WTC11 (cell line): ENCODE measurements at regions not wholly inside any gene's neighbourhood (a gene's known extent, or its start where the extent isn't known, plus 50 kb on each side); places are given as distances from the start of the nearest gene placed in this dataset.

Experiments
- ATAC-seq: fragments of 200-7000 bp; cut with Tn5 transposase; 2 replicates; pipeline ENCODE4 v1.10.0; 2021; ENCODE audit warnings: mild to moderate bottlenecking, moderate library complexity
- CTCF ChIA-PET: fragments of 300-600 bp; sonication (Branson Sonifier 250); formaldehyde crosslinking; loops from one replicate; lab custom pipeline; 2021; ENCODE audit warnings: antibody characterized with exemption; lab: Charles Lee
- POLR2A ChIA-PET: fragments of 350-600 bp; sonication (Branson Sonifier 250); formaldehyde crosslinking; loops from one replicate; lab custom pipeline; 2021; ENCODE audit warnings: antibody characterized with exemption; lab: Charles Lee
- DNase-seq: peaks from one replicate; pipeline ENCODE4 v3.0.0; 2021; ENCODE audit warnings: low spot score
- H3K27ac Mint-ChIP-seq: 2 replicates; pipeline ENCODE4 v1.8.0; 2021; ENCODE audit warnings: mixed read lengths
- H3K27me3 Mint-ChIP-seq: 2 replicates; pipeline ENCODE4 v1.8.0; 2021; ENCODE audit warnings: low read depth, mild to moderate bottlenecking, moderate library complexity, mixed read lengths
- H3K36me3 Mint-ChIP-seq: 2 replicates; pipeline ENCODE4 v1.8.0; 2021; ENCODE audit warnings: mixed read lengths
- H3K4me1 Mint-ChIP-seq: 2 replicates; pipeline ENCODE4 v1.8.0; 2022; ENCODE audit warnings: mixed read lengths
- H3K4me3 Mint-ChIP-seq: 2 replicates; pipeline ENCODE4 v1.8.0; 2021; ENCODE audit warnings: mild to moderate bottlenecking, moderate library complexity, mixed read lengths
- H3K9me3 Mint-ChIP-seq: 2 replicates; pipeline ENCODE4 v1.8.0; 2021; ENCODE audit warnings: mixed read lengths
- ESRRA ChIP-seq: sonication (generic); formaldehyde crosslinking; IDR thresholded peaks from 2 replicates; pipeline ENCODE4 v1.8.1; 2022; ENCODE audit warnings: mild to moderate bottlenecking, missing genetic modification reagents, borderline replicate concordance
- GTF2I ChIP-seq: fragments of 250-450 bp; sonication (Bioruptor Pico); conservative IDR thresholded peaks from 2 replicates; pipeline ENCODE4 v1.4.0; 2021; ENCODE audit warnings: mild to moderate bottlenecking
- HMGA2 ChIP-seq: fragments of 250-450 bp; sonication (Bioruptor Pico); IDR thresholded peaks from 2 replicates; pipeline ENCODE4 v1.4.0; 2021; ENCODE audit warnings: mild to moderate bottlenecking, moderate library complexity
- MXD4 ChIP-seq: fragments of 250-450 bp; sonication (Bioruptor Pico); IDR thresholded peaks from 2 replicates; pipeline ENCODE4 v1.8.0; 2021; ENCODE audit warnings: mild to moderate bottlenecking, moderate library complexity, borderline replicate concordance
- MYBL2 ChIP-seq: sonication (generic); formaldehyde crosslinking; IDR thresholded peaks from 2 replicates; pipeline ENCODE4 v1.8.1; 2023; ENCODE audit warnings: mild to moderate bottlenecking, moderate library complexity, missing genetic modification reagents
- SOX15 ChIP-seq: fragments of 250-450 bp; sonication (Bioruptor Pico); IDR thresholded peaks from 2 replicates; pipeline ENCODE4 v1.9.0; 2021; ENCODE audit warnings: mild to moderate bottlenecking
- TCF7 ChIP-seq: sonication (generic); formaldehyde crosslinking; IDR thresholded peaks from 2 replicates; pipeline ENCODE4 v1.8.0; 2022; ENCODE audit warnings: mild to moderate bottlenecking, low read depth, missing genetic modification reagents, moderate library complexity
- TEAD1 ChIP-seq: sonication (generic); formaldehyde crosslinking; IDR thresholded peaks from 2 replicates; pipeline ENCODE4 v1.8.0; 2022; ENCODE audit warnings: mild to moderate bottlenecking, missing genetic modification reagents
- ZNF219 ChIP-seq: sonication (generic); formaldehyde crosslinking; IDR thresholded peaks from 2 replicates; pipeline ENCODE4 v1.8.0; 2023; ENCODE audit warnings: missing genetic modification reagents, mild to moderate bottlenecking, borderline replicate concordance
- ZNF671 ChIP-seq: fragments of 250-450 bp; sonication (Bioruptor Pico); IDR thresholded peaks from 2 replicates; pipeline ENCODE4 v1.8.0; 2021; ENCODE audit warnings: mild to moderate bottlenecking
- TF ChIP-seq, protein P1 (sequence below): sonication (generic); formaldehyde crosslinking; IDR thresholded peaks from 2 replicates; pipeline ENCODE4 v1.8.1; 2023; ENCODE audit warnings: mild to moderate bottlenecking, missing genetic modification reagents, moderate library complexity
- TF ChIP-seq, protein P2 (sequence below): sonication (generic); formaldehyde crosslinking; IDR thresholded peaks from 2 replicates; pipeline ENCODE4 v1.8.0; 2023; ENCODE audit warnings: mild to moderate bottlenecking, missing genetic modification reagents
- TF ChIP-seq, protein P3 (sequence below): fragments of 250-450 bp; sonication (Bioruptor Pico); IDR thresholded peaks from 2 replicates; pipeline ENCODE4 v1.9.0; 2021; ENCODE audit warnings: mild to moderate bottlenecking
- TF ChIP-seq, protein P4 (sequence below): fragments of 250-450 bp; sonication (Bioruptor Pico); IDR thresholded peaks from 2 replicates; pipeline ENCODE4 v1.9.0; 2021; ENCODE audit warnings: moderate library complexity, mild to moderate bottlenecking, inconsistent platforms, borderline replicate concordance
- TF ChIP-seq, protein P5 (sequence below): sonication (generic); formaldehyde crosslinking; IDR thresholded peaks from 2 replicates; pipeline ENCODE4 v1.8.1; 2022; ENCODE audit warnings: low read depth, mild to moderate bottlenecking, moderate library complexity, missing genetic modification reagents, borderline replicate concordance
- TF ChIP-seq, protein P6 (sequence below): sonication (generic); formaldehyde crosslinking; IDR thresholded peaks from 2 replicates; pipeline ENCODE4 v1.8.1; 2023; ENCODE audit warnings: mild to moderate bottlenecking, moderate library complexity, missing genetic modification reagents
- TF ChIP-seq, protein P7 (sequence below): fragments of 250-450 bp; sonication (Bioruptor Pico); IDR thresholded peaks from 2 replicates; pipeline ENCODE4 v1.8.0; 2021; ENCODE audit warnings: mild to moderate bottlenecking
- TF ChIP-seq, protein P8 (sequence below): sonication (generic); formaldehyde crosslinking; IDR thresholded peaks from 2 replicates; pipeline ENCODE4 v1.8.1; 2023; ENCODE audit warnings: mild to moderate bottlenecking, missing genetic modification reagents, moderate library complexity

DNA sequence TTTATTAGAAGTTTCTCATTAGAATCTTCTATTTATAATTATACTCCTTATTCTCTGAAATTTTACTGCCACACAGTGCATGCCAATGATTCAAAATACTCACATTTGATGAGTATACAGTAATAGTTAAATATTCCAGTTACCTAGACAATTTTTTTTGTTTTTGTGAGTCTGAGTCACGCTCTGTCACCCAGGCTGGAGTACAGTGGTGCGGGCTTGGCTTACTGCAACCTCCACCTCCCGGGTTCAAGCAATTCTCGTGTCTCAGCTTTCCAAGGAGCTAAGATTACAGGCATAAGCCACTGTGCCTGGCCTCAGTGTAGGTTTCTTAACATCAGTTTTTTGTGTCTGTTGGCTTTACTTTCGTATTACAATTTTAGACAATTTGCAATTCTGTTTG is 87.1 kb downstream of the ZNF486 start:
- Mint-ChIP-seq H3K4me1 (peaks cover 63% of the 10 kb centered on the region), H3K36me3 (no peaks in the 10 kb centered on the region; the same call in 1 of the 2 replicates), H3K27ac (no peak overlapping the region), H3K4me3 (no peak overlapping the region), H3K27me3 (no peaks in the 10 kb centered on the region), H3K9me3 (no peaks in the 10 kb centered on the region)
- POLR2A ChIA-PET, result no interaction called here
- CTCF ChIA-PET, result no interaction called here
- TF ChIP-seq SOX15 (CRISPR knock-in tag) (no peak), ZNF671 (CRISPR knock-in tag) (no peak), TCF7 (CRISPR knock-in tag) (no peak), ESRRA (CRISPR knock-in tag) (no peak)
- TF ChIP-seq, protein P1, sequence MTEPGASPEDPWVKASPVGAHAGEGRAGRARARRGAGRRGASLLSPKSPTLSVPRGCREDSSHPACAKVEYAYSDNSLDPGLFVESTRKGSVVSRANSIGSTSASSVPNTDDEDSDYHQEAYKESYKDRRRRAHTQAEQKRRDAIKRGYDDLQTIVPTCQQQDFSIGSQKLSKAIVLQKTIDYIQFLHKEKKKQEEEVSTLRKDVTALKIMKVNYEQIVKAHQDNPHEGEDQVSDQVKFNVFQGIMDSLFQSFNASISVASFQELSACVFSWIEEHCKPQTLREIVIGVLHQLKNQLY (CRISPR knock-in tag), result no peak
- TF ChIP-seq, protein P2, sequence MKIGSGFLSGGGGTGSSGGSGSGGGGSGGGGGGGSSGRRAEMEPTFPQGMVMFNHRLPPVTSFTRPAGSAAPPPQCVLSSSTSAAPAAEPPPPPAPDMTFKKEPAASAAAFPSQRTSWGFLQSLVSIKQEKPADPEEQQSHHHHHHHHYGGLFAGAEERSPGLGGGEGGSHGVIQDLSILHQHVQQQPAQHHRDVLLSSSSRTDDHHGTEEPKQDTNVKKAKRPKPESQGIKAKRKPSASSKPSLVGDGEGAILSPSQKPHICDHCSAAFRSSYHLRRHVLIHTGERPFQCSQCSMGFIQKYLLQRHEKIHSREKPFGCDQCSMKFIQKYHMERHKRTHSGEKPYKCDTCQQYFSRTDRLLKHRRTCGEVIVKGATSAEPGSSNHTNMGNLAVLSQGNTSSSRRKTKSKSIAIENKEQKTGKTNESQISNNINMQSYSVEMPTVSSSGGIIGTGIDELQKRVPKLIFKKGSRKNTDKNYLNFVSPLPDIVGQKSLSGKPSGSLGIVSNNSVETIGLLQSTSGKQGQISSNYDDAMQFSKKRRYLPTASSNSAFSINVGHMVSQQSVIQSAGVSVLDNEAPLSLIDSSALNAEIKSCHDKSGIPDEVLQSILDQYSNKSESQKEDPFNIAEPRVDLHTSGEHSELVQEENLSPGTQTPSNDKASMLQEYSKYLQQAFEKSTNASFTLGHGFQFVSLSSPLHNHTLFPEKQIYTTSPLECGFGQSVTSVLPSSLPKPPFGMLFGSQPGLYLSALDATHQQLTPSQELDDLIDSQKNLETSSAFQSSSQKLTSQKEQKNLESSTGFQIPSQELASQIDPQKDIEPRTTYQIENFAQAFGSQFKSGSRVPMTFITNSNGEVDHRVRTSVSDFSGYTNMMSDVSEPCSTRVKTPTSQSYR, result no peak
- TF ChIP-seq, protein P3, sequence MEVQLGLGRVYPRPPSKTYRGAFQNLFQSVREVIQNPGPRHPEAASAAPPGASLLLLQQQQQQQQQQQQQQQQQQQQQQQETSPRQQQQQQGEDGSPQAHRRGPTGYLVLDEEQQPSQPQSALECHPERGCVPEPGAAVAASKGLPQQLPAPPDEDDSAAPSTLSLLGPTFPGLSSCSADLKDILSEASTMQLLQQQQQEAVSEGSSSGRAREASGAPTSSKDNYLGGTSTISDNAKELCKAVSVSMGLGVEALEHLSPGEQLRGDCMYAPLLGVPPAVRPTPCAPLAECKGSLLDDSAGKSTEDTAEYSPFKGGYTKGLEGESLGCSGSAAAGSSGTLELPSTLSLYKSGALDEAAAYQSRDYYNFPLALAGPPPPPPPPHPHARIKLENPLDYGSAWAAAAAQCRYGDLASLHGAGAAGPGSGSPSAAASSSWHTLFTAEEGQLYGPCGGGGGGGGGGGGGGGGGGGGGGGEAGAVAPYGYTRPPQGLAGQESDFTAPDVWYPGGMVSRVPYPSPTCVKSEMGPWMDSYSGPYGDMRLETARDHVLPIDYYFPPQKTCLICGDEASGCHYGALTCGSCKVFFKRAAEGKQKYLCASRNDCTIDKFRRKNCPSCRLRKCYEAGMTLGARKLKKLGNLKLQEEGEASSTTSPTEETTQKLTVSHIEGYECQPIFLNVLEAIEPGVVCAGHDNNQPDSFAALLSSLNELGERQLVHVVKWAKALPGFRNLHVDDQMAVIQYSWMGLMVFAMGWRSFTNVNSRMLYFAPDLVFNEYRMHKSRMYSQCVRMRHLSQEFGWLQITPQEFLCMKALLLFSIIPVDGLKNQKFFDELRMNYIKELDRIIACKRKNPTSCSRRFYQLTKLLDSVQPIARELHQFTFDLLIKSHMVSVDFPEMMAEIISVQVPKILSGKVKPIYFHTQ (CRISPR knock-in tag), result no peak
- TF ChIP-seq, protein P4, sequence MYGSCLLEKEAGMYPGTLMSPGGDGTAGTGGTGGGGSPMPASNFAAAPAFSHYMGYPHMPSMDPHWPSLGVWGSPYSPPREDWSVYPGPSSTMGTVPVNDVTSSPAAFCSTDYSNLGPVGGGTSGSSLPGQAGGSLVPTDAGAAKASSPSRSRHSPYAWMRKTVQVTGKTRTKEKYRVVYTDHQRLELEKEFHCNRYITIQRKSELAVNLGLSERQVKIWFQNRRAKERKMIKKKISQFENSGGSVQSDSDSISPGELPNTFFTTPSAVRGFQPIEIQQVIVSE, result no peak
- TF ChIP-seq, protein P5, sequence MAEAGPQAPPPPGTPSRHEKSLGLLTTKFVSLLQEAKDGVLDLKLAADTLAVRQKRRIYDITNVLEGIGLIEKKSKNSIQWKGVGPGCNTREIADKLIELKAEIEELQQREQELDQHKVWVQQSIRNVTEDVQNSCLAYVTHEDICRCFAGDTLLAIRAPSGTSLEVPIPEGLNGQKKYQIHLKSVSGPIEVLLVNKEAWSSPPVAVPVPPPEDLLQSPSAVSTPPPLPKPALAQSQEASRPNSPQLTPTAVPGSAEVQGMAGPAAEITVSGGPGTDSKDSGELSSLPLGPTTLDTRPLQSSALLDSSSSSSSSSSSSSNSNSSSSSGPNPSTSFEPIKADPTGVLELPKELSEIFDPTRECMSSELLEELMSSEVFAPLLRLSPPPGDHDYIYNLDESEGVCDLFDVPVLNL, result no peak
- ATAC-seq (no peak), DNase-seq (no peak)

DNA sequence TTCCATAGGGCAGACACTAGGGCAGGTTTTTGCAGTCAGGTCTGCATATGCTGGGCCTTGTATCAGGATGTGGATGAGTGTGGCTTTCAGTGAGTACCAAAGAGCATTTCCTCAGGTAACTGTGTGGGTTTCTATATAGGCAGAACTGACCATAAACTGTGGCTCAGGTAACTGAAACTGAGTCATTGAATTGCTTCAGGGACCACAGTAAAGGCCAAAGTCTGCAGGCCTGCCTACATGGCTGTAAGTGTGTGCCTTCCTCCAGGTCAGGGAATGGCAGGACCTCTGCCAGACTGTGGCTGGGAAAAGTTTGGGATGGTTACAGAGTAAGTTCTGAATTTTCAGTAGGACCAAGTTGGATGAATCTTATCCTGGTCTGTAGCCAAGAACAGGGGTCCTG is 85.6 kb downstream of the ZNF486 start:
- H3K27ac Mint-ChIP-seq, result no peak overlapping the region
- no peaks in the 10 kb centered on the region for H3K9me3 Mint-ChIP-seq
- peaks cover 63% of the 10 kb centered on the region for H3K4me1 Mint-ChIP-seq
- no peak overlapping the region for H3K4me3 Mint-ChIP-seq
- ChIA-PET POLR2A (no interaction called here), CTCF (no interaction called here)
- H3K36me3 Mint-ChIP-seq, result no peaks in the 10 kb centered on the region; the same call in 1 of the 2 replicates
- no peak for TF ChIP-seq GTF2I
- TF ChIP-seq MXD4 (CRISPR knock-in tag), result no peak
- TF ChIP-seq, protein P6, sequence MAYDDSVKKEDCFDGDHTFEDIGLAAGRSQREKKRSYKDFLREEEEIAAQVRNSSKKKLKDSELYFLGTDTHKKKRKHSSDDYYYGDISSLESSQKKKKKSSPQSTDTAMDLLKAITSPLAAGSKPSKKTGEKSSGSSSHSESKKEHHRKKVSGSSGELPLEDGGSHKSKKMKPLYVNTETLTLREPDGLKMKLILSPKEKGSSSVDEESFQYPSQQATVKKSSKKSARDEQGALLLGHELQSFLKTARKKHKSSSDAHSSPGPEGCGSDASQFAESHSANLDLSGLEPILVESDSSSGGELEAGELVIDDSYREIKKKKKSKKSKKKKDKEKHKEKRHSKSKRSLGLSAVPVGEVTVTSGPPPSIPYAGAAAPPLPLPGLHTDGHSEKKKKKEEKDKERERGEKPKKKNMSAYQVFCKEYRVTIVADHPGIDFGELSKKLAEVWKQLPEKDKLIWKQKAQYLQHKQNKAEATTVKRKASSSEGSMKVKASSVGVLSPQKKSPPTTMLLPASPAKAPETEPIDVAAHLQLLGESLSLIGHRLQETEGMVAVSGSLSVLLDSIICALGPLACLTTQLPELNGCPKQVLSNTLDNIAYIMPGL, result no peak
- no peak for TF ChIP-seq TEAD1
- TF ChIP-seq MYBL2 (CRISPR knock-in tag), result no peak
- TF ChIP-seq, protein P4, result no peak
- TF ChIP-seq, protein P7, sequence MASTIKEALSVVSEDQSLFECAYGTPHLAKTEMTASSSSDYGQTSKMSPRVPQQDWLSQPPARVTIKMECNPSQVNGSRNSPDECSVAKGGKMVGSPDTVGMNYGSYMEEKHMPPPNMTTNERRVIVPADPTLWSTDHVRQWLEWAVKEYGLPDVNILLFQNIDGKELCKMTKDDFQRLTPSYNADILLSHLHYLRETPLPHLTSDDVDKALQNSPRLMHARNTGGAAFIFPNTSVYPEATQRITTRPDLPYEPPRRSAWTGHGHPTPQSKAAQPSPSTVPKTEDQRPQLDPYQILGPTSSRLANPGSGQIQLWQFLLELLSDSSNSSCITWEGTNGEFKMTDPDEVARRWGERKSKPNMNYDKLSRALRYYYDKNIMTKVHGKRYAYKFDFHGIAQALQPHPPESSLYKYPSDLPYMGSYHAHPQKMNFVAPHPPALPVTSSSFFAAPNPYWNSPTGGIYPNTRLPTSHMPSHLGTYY (CRISPR knock-in tag), result no peak
- TF ChIP-seq, protein P8, sequence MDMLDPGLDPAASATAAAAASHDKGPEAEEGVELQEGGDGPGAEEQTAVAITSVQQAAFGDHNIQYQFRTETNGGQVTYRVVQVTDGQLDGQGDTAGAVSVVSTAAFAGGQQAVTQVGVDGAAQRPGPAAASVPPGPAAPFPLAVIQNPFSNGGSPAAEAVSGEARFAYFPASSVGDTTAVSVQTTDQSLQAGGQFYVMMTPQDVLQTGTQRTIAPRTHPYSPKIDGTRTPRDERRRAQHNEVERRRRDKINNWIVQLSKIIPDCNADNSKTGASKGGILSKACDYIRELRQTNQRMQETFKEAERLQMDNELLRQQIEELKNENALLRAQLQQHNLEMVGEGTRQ (CRISPR knock-in tag), result no peak
- no peak for TF ChIP-seq ZNF219 (CRISPR knock-in tag)
- TF ChIP-seq HMGA2 (CRISPR knock-in tag), result no peak
- no peaks in the 10 kb centered on the region for H3K27me3 Mint-ChIP-seq
- DNase-seq, result no peak
- ATAC-seq, result no peak
